ENCODE measurements at regions not wholly inside any gene's neighbourhood (a gene's known extent, or its start where the extent isn't known, plus 50 kb on each side); places are given as distances from the start of the nearest gene placed in this dataset.

DNA sequence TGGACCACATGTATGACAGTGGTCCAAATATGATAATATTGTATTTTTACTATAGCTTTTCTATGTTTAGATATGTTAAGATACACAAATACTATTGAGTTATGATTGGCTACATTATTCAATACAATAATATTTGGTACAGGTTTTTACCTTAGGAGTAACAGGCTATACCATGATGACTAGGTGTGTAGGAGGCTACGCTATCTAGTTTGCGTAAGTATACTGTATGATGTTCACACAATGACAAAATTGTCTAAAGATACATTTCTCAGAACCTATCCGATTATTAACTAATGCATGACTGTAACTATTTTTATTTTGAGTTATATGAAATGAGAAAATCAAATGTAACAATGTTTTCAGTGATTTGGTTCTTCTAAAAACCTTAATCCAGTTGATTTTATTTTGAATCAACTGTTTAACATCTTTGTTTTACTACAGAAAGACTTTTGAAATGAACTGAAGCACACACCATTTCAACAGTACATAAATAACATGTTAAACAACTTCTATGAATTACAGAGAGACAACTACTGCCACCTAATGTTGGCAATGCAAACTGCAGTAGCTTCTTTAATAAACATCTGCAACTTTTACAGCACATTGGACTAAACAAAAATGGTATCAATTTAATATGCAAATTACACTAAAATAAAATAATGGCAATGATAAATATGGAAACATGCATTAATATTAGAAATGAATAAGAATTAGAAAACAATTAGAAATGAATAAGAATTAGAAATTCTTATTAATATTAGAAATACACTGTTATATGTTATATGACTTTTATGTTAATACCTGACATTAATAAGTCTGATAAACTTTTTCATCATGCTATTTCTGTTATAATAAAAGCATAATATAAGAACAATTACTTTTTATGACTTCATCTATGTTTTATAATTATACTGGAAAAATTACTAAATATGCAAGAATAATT lies 255.7 kb downstream of the MBNL1 start:
- no peak overlapping the region for H3K27ac ChIP-seq (ENCODE audit: extremely low read depth, low read depth, low read length)
- H3K4me2 ChIP-seq (ENCODE audit: insufficient read depth, low read length), result no peak overlapping the region
- CTCF ChIA-PET (ENCODE audit: low intra/inter-chr PET ratio), result interaction anchor here (1.8 kb wide), 1 partner anchor 50 kb away, joined by 6 read pairs; no protein-coding TSS in a partner anchor
- no TSS peak for BruUV-seq (replicated peaks)
- peak in 2 of 4 experiments; percentile 14 to 76 for DNase-seq (ENCODE audit: extremely low read depth in 1 of 4, low spot score in 3 of 4)
- H3K9me3 ChIP-seq (replicated peaks; ENCODE audit: control insufficient read depth, insufficient read depth, low read depth, low read length), result no peaks in the 10 kb centered on the region
- no peaks in the 10 kb centered on the region for H3K36me3 ChIP-seq (ENCODE audit: control insufficient read depth, insufficient read depth, low read length)
- intact Hi-C loops (cut with micrococcal nuclease), result loop anchor here (2.0 kb wide), 2 partner anchors 48 to 50 kb away; no protein-coding TSS in a partner anchor
- in situ Hi-C loops (cut with MboI), result loop anchor here (25.0 kb wide), 1 partner anchor 1063 kb away; no protein-coding TSS in a partner anchor
- WGBS (ENCODE audit: insufficient coverage, low coverage, missing lambda C conversion rate), result 64% methylated on average over 3 of the region's 3 CpGs
- H2AFZ ChIP-seq (ENCODE audit: low read depth, low read length), result 0 out of 2 replicates have a peak overlapping the region, but pooled peaks have one; percentile 14
- H3K9me1 ChIP-seq (ENCODE audit: control insufficient read depth, insufficient read depth, low read length), result no peaks in the 10 kb centered on the region
- no peaks in the 10 kb centered on the region for H4K20me1 ChIP-seq (replicated peaks; ENCODE audit: control insufficient read depth, insufficient read depth, low read length)
- no peaks in the 10 kb centered on the region for H3K4me1 ChIP-seq (replicated peaks in 1 of 2; ENCODE audit: control insufficient read depth in 2 of 2, insufficient read depth in 2 of 2, low read length in 2 of 2)
- no peak overlapping the region for H3K4me3 ChIP-seq
- H3K79me2 ChIP-seq (ENCODE audit: control insufficient read depth, insufficient read depth, low read length), result no peaks in the 10 kb centered on the region
- FAIRE-seq, result peak; percentile 82
- no peaks in the 10 kb centered on the region for H3K27me3 ChIP-seq (ENCODE audit: control insufficient read depth in 2 of 2, insufficient read depth in 2 of 2, low read length in 2 of 2)
- peak; percentile 53; the same call in 2 of the 3 replicates for ATAC-seq
- POLR2A ChIA-PET, result interaction anchor here (0.6 to 0.9 kb wide), 2 partner anchors 23 to 158 kb away, joined by 3 read pairs; no protein-coding TSS in a partner anchor
- no peak overlapping the region for H3K9ac ChIP-seq (ENCODE audit: insufficient read depth in 1 of 2, low read depth in 2 of 2, low read length in 2 of 2)
- TF ChIP-seq, protein P1, sequence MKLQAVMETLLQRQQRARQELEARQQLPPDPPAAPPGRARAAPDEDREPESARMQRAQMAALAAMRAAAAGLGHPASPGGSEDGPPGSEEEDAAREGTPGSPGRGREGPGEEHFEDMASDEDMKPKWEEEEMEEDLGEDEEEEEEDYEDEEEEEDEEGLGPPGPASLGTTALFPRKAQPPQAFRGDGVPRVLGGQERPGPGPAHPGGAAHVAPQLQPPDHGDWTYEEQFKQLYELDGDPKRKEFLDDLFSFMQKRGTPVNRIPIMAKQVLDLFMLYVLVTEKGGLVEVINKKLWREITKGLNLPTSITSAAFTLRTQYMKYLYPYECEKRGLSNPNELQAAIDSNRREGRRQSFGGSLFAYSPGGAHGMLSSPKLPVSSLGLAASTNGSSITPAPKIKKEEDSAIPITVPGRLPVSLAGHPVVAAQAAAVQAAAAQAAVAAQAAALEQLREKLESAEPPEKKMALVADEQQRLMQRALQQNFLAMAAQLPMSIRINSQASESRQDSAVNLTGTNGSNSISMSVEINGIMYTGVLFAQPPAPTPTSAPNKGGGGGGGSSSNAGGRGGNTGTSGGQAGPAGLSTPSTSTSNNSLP (IDR thresholded peaks at IDR 0.05; ENCODE audit: borderline replicate concordance, low read depth, low read length), result 0 out of 2 replicates have a peak, but pooled peaks have one; percentile 24
- no peak for TF ChIP-seq OTX1 (CRISPR knock-in tag; IDR thresholded peaks at IDR 0.05)
- TF ChIP-seq HOXB6 (CRISPR knock-in tag; IDR thresholded peaks at IDR 0.05; ENCODE audit: borderline replicate concordance), result no peak
- TF ChIP-seq, protein P2, sequence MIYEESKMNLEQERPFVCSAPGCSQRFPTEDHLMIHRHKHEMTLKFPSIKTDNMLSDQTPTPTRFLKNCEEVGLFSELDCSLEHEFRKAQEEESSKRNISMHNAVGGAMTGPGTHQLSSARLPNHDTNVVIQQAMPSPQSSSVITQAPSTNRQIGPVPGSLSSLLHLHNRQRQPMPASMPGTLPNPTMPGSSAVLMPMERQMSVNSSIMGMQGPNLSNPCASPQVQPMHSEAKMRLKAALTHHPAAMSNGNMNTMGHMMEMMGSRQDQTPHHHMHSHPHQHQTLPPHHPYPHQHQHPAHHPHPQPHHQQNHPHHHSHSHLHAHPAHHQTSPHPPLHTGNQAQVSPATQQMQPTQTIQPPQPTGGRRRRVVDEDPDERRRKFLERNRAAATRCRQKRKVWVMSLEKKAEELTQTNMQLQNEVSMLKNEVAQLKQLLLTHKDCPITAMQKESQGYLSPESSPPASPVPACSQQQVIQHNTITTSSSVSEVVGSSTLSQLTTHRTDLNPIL (CRISPR knock-in tag; IDR thresholded peaks at IDR 0.05), result no peak
- TF ChIP-seq, protein P3, sequence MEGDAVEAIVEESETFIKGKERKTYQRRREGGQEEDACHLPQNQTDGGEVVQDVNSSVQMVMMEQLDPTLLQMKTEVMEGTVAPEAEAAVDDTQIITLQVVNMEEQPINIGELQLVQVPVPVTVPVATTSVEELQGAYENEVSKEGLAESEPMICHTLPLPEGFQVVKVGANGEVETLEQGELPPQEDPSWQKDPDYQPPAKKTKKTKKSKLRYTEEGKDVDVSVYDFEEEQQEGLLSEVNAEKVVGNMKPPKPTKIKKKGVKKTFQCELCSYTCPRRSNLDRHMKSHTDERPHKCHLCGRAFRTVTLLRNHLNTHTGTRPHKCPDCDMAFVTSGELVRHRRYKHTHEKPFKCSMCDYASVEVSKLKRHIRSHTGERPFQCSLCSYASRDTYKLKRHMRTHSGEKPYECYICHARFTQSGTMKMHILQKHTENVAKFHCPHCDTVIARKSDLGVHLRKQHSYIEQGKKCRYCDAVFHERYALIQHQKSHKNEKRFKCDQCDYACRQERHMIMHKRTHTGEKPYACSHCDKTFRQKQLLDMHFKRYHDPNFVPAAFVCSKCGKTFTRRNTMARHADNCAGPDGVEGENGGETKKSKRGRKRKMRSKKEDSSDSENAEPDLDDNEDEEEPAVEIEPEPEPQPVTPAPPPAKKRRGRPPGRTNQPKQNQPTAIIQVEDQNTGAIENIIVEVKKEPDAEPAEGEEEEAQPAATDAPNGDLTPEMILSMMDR (IDR thresholded peaks at IDR 0.05 in 2 of 3, conservative IDR thresholded peaks at IDR 0.05 in 1 of 3; ENCODE audit: insufficient read depth in 2 of 3, low read depth in 1 of 3, low read length in 3 of 3), result peak; percentile 51 to 70 (median 59); a peak in 5 of 6 replicates
- TF ChIP-seq HDAC8 (tag; IDR thresholded peaks at IDR 0.05), result no peak
- TF ChIP-seq GABPB1 (CRISPR knock-in tag; IDR thresholded peaks at IDR 0.05), result no peak
- no peak for TF ChIP-seq DDX20 (tag; IDR thresholded peaks at IDR 0.05; ENCODE audit: low read depth)
- TF ChIP-seq ZSCAN29 (IDR thresholded peaks at IDR 0.05), result no peak
- no peak for TF ChIP-seq PML (IDR thresholded peaks at IDR 0.05; ENCODE audit: low read length)
- TF ChIP-seq ZFP30 (CRISPR knock-in tag; IDR thresholded peaks at IDR 0.05; ENCODE audit: borderline replicate concordance), result no peak
- TF ChIP-seq CREB1 (IDR thresholded peaks at IDR 0.05), result no peak
- TF ChIP-seq CREB1 (CRISPR knock-in tag; IDR thresholded peaks at IDR 0.05), result no peak
- TF ChIP-seq NCOA1 (IDR thresholded peaks at IDR 0.05; ENCODE audit: low read depth), result no peak
- no peak for TF ChIP-seq KLF10 (CRISPR knock-in tag; IDR thresholded peaks at IDR 0.05)
- TF ChIP-seq TEAD1 (CRISPR knock-in tag; IDR thresholded peaks at IDR 0.05), result no peak
- no peak for TF ChIP-seq ZFP36 (IDR thresholded peaks at IDR 0.05; ENCODE audit: low read depth, low read length, partially characterized antibody)

Data from K562 (cell line).